ENCODE measurements at regions not wholly inside any gene's neighbourhood (a gene's known extent, or its start where the extent isn't known, plus 50 kb on each side); places are given as distances from the start of the nearest gene placed in this dataset.

- intact Hi-C loops (cut with DNase I) = no loop called here
- TF ChIP-seq, protein P1, sequence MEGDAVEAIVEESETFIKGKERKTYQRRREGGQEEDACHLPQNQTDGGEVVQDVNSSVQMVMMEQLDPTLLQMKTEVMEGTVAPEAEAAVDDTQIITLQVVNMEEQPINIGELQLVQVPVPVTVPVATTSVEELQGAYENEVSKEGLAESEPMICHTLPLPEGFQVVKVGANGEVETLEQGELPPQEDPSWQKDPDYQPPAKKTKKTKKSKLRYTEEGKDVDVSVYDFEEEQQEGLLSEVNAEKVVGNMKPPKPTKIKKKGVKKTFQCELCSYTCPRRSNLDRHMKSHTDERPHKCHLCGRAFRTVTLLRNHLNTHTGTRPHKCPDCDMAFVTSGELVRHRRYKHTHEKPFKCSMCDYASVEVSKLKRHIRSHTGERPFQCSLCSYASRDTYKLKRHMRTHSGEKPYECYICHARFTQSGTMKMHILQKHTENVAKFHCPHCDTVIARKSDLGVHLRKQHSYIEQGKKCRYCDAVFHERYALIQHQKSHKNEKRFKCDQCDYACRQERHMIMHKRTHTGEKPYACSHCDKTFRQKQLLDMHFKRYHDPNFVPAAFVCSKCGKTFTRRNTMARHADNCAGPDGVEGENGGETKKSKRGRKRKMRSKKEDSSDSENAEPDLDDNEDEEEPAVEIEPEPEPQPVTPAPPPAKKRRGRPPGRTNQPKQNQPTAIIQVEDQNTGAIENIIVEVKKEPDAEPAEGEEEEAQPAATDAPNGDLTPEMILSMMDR (IDR thresholded peaks at IDR 0.05) = no peak
- no peak for TF ChIP-seq POLR2A (IDR thresholded peaks at IDR 0.05)
- Histone ChIP-seq H3K9me3 (no peaks in the 10 kb centered on the region), H3K27me3 (no peaks in the 10 kb centered on the region), H3K4me3 (no peak overlapping the region), H3K27ac (no peak overlapping the region), H3K4me1 (peaks cover 8% of the 10 kb centered on the region), H3K36me3 (replicated peaks in 1 of 2; ENCODE audit: insufficient read depth in 1 of 2, low read depth in 2 of 2) (no peaks in the 10 kb centered on the region)
- peak in 1 of 4 donors; percentile 6 for DNase-seq
- 19 to 32% methylated on average over 3 of the region's 3 CpGs for WGBS, 2 donors
- no peak for ATAC-seq
Observed at GRCh38 chr15:46251903-46252302, 617.1 kb downstream of the SQOR start.

- H3K9me3 ChIP-seq = no peaks in the 10 kb centered on the region
- ATAC-seq (no peak), DNase-seq (no peak)
- no peak overlapping the region for H3K4me3 ChIP-seq
- intact Hi-C loops (cut with DNase I) = no loop called here
- H3K4me1 ChIP-seq = no peaks in the 10 kb centered on the region
- H3K27me3 ChIP-seq = no peaks in the 10 kb centered on the region
- TF ChIP-seq, protein P1 (IDR thresholded peaks at IDR 0.05) = no peak
- no peak for TF ChIP-seq POLR2A (IDR thresholded peaks at IDR 0.05)
- 84 to 90% methylated on average over 5 of the region's 5 CpGs for WGBS, 2 donors
- no peak overlapping the region for H3K27ac ChIP-seq
- no peaks in the 10 kb centered on the region for H3K36me3 ChIP-seq (replicated peaks in 1 of 2; ENCODE audit: insufficient read depth in 1 of 2, low read depth in 2 of 2)
Observed at GRCh38 chr15:46258056-46258455, 623.2 kb downstream of the SQOR start.

DNA sequence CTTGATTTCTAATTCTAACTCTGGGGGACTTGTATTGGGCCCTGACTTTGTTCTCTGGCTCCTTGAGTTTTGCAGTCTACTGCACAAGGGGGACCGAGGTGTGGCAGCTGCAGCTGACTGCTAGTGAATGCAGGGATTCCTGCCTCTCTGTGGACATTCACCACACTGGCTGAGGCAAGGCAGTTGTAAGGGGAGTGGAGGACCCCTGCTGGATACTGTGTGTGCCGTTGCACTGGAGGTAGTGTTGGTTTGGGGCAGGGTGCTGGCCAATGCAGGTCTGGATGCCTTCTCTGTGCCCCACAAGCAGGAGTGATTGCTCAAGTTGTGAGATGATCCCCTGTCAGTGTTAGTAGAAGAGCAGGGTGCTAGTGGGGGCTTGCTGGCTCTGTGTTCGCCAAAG, 626.1 kb downstream of the SQOR start:
- TF ChIP-seq, protein P1 (IDR thresholded peaks at IDR 0.05) = no peak
- no peak for TF ChIP-seq POLR2A (IDR thresholded peaks at IDR 0.05)
- WGBS, 2 donors = 71 to 88% methylated on average over 3 of the region's 3 CpGs
- H3K4me1 ChIP-seq = no peaks in the 10 kb centered on the region
- DNase-seq (no peak), ATAC-seq (no peak)
- no peak overlapping the region for H3K4me3 ChIP-seq
- no peak overlapping the region for H3K27ac ChIP-seq
- intact Hi-C loops (cut with DNase I) = no loop called here
- no peaks in the 10 kb centered on the region for H3K27me3 ChIP-seq
- no peaks in the 10 kb centered on the region for H3K36me3 ChIP-seq (replicated peaks in 1 of 2; ENCODE audit: insufficient read depth in 1 of 2, low read depth in 2 of 2)
- H3K9me3 ChIP-seq = no peaks in the 10 kb centered on the region

DNA sequence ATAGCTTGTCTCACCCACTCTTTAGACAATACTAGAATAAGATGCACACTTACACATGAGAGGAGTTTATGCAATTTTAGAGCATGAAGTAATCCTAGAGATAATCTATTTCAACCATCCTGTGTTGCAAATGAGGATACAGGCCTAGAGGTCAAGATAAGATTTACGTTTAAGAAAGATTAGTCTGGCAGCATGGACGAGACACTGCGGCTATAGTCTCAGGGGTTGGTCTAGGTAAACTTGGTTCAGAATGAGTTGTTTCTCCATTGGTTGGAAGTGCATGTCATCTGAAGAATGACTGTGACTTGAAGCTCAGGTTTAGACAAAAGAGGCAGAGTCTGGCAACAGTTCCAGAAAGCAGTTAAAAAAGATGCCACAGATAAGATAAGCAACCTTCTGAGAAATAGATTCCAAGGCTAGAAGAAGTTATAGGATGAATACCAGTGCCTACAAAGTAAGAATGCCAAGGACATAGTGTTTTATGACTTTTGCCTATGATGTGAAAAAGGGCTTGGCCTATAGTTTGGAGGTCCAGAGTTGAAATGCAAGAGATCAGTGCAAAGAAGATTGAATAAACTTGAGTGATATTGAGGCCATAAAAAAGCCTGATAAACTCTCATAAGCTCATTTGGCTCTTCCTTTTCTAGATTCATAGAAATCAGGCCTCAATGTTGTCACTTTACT, 631.0 kb downstream of the SQOR start:
- ATAC-seq (no peak), DNase-seq (no peak)
- intact Hi-C loops (cut with DNase I) = no loop called here
- H3K36me3 ChIP-seq (replicated peaks in 1 of 2; ENCODE audit: insufficient read depth in 1 of 2, low read depth in 2 of 2) = no peaks in the 10 kb centered on the region
- H3K4me1 ChIP-seq = no peaks in the 10 kb centered on the region
- H3K9me3 ChIP-seq = no peaks in the 10 kb centered on the region
- no peaks in the 10 kb centered on the region for H3K27me3 ChIP-seq
- H3K27ac ChIP-seq = no peak overlapping the region
- 75 to 81% methylated on average over 3 of the region's 3 CpGs for WGBS, 2 donors
- H3K4me3 ChIP-seq = no peak overlapping the region
- TF ChIP-seq POLR2A (IDR thresholded peaks at IDR 0.05) = no peak
- TF ChIP-seq, protein P1 (IDR thresholded peaks at IDR 0.05) = no peak

DNA sequence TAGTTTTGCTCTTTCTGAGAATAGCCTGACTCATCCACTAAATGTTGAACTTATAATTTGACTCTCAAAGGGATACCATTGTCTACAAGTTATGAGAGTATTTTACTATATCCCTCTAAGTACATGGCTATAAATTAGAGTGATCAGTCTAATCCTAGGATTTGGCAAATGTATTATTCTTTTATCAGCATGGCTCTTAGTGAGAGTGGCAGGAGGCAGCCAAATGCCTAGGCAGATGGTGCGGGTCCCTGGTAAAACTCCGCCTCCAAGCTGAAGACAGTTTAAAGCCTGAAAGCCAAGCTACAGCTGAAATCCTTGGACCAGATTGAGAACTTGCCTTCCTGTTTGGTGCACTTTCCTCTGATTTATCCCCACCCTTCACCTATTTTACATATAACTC, 631.8 kb downstream of the SQOR start:
- DNase-seq (no peak), ATAC-seq (no peak)
- 43 to 45% methylated on average over 2 of the region's 2 CpGs for WGBS, 2 donors
- TF ChIP-seq, protein P1 (IDR thresholded peaks at IDR 0.05) = no peak
- TF ChIP-seq POLR2A (IDR thresholded peaks at IDR 0.05) = no peak
- Histone ChIP-seq H3K36me3 (replicated peaks in 1 of 2; ENCODE audit: insufficient read depth in 1 of 2, low read depth in 2 of 2) (no peaks in the 10 kb centered on the region), H3K4me1 (no peaks in the 10 kb centered on the region), H3K27ac (no peak overlapping the region), H3K9me3 (no peaks in the 10 kb centered on the region), H3K27me3 (no peaks in the 10 kb centered on the region), H3K4me3 (no peak overlapping the region)
- intact Hi-C loops (cut with DNase I) = no loop called here

All from body of pancreas (tissue), 4 donors.